ENCODE measurements at regions not wholly inside any gene's neighbourhood (a gene's known extent, or its start where the extent isn't known, plus 50 kb on each side); places are given as distances from the start of the nearest gene placed in this dataset.

GRCh38 chr5:45189481-45189880, 380.7 kb downstream of the MRPS30 start:
- TF ChIP-seq CTCF (IDR thresholded peaks at IDR 0.05): no peak
- TF ChIP-seq POLR2A (IDR thresholded peaks at IDR 0.05): no peak
